A204.1 (cell line): ENCODE measurements at regions not wholly inside any gene's neighbourhood (a gene's known extent, or its start where the extent isn't known, plus 50 kb on each side); places are given as distances from the start of the nearest gene placed in this dataset.
"Not testable (repeated sequence)": the region's sequence is repeated elsewhere in the genome, so short reads cannot be mapped to it uniquely, and the experiment has no call there.

Experiments used
- FAIRE-seq: peaks from 2 replicates; lab custom pipeline; 2012; peaks lifted over from hg19 to GRCh38; lab: Jason Lieb, UNC

GRCh38 chr21:32940079-32941014 is 85.4 kb upstream of the OLIG2 start:
- peak; percentile 29 for FAIRE-seq

DNA sequence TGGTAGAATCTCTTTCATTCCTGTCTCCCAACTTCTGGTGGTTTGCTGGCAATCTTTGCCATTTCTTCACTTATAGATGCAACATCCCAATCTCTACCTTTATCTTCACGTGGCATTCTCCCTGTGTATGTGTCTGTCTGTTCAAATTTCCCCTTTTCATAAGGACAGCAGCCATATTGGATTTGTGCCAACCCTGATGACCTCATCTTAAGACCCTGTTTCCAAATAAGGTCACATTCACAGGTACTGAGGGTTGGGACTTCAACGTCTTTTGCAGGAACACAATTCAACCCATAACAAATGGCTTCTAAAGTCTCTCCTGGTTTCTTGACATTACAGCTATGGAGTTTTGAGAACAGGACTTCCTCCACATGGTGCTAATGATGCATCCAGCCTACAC is 84.5 kb upstream of the OLIG2 start:
- FAIRE-seq: no peak

GRCh38 chr21:32946654-32947053 is 79.1 kb upstream of the OLIG2 start:
- no peak for FAIRE-seq

DNA sequence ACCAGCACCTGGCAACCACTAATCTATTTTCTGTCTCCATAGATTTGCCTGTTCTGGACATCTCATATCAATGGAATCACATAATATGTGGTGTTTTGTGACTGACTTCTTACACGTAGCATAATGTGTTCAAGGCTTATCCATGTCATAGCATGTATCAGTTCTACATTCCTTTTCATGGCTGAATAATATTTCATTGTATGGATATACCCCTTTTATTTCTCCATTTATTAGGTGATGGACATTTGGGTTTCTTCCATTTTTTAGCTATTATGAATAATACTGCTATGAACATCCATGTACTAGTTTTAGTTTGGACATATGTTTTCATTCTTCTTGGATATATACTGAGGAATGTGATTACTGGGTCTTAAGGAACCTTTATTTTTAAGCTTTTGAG is 78.0 kb upstream of the OLIG2 start:
- no peak for FAIRE-seq

- no peak for FAIRE-seq
These were observed 76.0 kb upstream of the OLIG2 start for GRCh38 chr21:32949701-32950100.

- FAIRE-seq: no peak
These were observed 74.7 kb upstream of the OLIG2 start for GRCh38 chr21:32951041-32951440.

- FAIRE-seq: no peak
These were observed 71.4 kb upstream of the OLIG2 start for GRCh38 chr21:32954353-32954752.

DNA sequence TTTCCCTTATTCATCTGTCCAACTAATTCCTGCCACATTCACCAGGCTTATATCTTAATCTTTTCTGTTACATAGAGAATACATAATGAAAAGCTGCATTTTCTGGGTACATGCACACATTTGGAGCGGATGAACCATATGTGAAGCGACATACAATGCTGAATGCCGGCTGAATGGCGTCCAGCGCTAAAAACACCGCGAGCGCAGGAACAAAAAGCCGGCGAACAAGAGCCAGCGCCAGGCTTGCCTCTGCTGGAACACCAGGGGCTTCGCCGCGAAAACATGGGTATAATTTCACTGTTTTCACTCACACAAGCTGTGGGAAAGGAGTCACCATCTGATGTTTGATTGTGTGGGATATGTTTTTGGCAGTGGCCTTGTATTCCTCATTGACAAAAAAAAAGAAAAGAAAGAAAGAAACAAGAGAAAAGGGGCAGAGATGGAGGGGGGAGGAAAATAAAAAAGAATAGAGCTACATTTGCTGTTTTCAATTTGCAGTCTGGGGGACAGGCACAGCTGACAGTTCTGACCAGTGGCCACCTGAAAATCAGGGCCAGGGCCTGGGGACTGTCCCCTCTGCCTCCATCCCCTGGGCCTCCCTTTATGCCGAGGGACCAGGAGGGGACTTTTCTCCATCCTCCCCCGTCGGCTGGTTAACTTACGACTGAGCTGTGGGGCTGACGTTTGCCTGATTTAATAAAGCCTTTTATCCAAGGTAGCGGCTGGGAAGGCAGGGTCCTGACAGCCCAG is 70.2 kb upstream of the OLIG2 start:
- FAIRE-seq: no peak

DNA sequence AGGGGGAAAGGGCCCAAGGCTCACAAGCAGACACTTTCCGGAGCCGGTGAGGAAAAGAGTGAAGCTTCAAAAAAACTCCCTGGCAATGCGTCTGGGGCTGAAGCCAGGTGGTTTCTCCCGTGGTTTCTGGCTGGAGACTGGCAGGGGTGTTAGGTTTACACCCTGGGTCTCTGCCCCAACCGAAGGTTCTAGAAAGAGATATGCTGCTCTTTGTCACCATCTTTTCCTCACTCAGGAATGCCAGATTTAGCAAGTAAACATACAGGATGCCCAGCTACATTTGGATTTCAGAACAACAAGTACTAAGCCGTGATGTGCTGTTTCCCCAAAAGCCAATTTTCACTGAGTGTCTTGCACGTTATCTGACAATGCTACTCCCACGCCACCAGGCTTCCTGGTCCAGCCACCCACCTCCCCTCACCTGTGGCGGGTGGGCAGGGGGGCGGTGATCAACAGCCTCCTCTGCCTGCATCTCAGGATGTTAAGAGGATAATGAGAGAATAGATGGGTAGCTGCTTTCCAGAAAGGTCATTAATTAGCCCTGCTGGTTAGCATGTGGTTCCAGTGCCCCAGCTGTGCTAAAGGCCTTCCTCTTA is 69.6 kb upstream of the OLIG2 start:
- no peak for FAIRE-seq

DNA sequence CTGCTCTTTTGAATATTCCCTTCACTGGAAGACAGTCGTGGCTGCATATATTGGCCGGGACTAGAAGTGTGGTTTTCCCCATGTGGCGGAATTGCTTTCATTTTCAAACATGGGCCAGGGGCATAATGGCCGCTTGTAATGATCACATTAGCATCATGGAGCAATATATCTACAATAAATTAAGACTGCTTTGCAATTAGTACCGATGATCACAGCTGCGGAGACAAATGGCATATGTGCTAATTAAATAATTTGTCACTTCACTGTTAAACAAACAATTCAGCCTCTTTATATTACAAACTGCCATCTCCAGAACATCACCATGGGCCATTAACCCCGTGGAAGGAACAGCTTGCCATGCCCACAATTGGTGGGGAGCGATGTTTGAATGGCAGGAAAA is 68.2 kb upstream of the OLIG2 start:
- no peak for FAIRE-seq

DNA sequence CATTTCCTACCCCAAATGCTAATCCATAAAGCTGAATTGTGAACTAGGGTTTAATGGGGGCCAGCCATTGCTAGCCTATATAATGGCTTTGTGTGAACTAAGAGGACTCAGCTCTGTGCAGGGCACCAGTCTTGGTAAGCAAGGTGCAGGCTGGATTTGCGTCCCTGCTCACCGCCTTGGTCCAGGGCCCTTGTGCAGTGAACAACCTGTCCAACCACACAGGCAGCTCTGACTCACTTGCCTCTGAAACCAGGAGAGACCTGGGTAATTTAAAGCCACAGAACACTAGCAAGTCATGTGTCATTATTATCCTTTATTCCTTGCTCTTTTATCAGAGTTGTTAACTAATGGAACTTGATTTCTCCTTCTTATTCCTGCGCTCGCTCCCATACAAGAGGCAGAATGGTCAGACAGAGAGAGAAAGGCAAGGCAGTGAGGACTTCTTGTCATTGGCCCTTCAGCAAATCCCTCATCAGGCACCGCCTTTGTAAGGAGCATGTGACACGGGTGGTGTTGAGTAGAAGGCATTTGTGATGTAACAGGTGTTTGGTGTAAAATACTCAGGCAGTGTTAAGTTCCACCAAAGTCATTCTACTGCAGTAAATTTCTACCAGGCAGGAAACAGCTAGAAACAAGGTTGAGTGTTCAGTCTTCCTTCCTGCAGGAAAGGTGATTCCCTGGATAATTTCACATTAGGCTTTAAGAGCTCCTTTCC is 67.3 kb upstream of the OLIG2 start:
- FAIRE-seq: no peak

DNA sequence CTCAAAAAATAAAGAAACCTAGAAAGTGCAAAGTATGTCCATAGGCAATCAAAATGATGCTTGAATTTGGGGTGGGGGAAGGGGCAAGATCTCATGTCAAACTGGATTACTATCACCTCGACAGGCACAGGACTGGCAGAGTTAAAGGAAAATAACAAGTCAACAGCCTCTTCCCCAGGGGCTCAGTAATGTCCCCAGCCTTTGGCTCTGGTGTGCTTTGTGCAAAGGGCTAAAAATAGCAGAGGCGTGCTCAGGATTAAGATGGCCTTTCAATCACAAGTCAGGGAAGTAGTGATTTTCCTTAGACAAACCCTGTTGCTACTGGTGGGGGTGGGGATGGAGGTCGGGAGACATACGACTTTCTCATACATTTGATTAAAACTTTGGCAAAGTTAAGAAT is 63.5 kb upstream of the OLIG2 start:
- FAIRE-seq: no peak

GRCh38 chr21:32965129-32965680 is 60.5 kb upstream of the OLIG2 start:
- FAIRE-seq: no peak

DNA sequence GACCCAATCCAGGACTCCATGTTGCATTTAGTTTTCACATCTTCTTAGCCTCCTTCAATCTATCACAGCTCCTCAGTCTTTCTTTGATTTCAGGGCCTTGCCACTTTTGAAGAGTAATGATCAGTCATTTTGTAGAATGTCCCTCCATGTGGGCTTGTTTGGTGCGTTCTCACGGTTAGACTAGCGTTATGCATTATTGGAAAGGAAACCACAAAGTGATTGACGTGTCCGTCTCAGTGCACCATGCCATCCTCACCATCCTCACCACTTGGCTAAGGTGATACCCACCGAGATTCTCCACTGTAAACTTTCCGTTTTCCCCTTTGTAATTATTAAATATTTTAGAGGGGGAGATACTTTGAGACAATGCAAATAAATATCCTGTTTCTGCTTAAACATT is 59.6 kb upstream of the OLIG2 start:
- FAIRE-seq: no peak

DNA sequence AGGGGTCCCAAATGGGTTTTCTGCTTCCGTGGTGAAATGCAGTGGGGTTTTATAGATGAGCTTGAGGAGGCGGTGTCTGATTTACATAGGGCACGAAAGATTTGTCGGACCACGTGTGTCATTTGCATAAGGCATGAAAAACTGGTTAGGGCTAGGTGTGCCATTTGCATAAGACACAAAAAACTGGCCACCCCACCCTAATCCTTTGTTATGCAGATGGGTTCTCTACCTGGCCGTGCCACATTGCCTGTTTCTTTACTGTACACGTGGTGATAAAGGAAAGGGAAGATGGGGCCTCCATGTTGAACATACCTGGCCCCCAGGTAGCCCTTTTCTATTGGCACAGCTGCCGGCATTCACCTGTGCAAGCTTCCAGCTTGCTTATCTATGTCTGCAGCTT is 57.6 kb upstream of the OLIG2 start:
- not testable (repeated sequence) for FAIRE-seq

DNA sequence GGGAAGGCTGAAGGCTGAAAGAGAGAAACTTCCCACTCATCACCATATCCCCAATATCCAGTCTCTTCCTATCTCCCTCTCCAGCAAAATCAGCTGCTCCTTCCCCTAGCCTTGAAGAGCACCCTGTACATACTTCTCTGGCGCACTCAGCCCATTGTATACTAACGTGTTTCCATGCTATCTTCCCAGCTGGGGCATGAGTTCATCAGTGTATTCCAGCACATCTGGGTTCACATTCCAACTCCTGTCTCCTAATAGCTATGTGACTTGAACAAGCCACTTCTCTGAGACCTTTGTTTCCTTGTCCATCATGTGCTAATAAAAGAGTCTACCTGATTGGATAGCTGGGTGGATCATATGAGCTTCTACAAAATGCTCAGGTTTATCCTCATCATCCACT is 51.1 kb upstream of the OLIG2 start:
- FAIRE-seq: no peak

DNA sequence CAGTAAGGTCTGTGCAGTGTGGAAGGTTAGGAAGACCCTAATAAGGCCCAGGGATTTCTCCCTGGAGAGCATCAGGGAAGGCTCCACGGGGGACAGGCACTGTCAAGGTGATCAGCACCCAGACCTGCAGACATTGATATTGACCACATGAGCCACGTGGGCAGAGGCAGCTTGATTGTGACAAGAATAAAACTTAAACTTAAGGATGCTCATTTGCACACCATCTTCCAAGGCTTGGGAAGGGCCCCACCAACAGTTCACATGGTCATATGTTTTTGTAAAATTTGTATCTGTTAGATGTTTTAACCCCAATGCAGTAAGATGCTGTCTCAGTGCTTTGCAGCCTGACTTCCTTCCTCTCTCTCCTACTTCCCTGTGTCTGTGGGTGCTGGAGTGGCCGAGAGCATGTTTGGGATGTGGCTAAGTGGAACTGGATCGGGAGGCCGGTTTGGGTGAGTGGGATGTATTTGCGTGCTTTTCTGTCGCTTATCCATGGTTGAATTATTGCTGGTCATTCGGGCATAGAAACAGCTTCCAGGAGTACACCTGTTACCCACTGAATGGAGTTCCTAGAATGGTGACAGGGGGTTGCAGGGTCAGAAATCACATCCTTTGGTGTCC is 49.8 kb upstream of the OLIG2 start:
- no peak for FAIRE-seq
